ENCODE measurements at regions not wholly inside any gene's neighbourhood (a gene's known extent, or its start where the extent isn't known, plus 50 kb on each side); places are given as distances from the start of the nearest gene placed in this dataset.
"Not testable (repeated sequence)": the region's sequence is repeated elsewhere in the genome, so short reads cannot be mapped to it uniquely, and the experiment has no call there.

DNA sequence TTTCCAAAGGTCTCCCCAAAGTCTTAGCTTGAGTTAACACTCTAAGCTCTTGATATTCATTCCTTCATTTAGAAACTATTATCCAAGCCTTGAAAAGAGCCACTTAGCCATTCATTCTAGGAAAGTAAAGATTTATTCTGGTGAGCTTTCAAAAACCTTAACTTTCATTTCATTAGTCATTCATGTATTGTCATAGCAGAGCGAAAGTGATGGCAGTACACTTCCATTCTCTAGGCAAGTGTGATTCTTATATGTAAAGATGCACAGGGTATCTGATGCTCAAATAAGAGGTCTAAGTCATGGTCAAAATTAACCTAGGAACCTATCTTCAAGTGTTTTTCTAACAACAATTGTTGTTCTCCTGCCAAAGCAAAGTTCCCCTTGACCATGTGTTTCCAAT, 553.0 kb upstream of the FANCL start:
- no peak for DNase-seq

DNA sequence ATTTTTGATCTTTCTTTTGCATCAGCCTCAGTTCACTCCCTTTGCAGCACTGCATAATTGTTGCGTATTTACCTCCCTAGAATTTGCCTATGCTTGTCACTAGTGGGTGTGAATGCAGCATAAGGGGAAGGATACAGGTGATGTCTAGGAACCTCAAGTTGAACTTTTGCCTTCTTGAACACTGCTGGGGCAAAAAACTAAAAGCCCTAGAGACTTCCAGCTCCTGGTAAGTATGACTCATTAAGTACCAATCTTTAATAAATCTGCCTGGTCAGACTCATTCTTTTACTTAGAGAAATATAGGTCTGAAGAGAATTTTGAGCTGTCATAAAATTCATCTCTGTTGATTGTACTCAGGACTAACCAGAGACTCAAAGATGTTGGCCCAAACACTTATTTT, 547.3 kb upstream of the FANCL start:
- no peak for DNase-seq

DNA sequence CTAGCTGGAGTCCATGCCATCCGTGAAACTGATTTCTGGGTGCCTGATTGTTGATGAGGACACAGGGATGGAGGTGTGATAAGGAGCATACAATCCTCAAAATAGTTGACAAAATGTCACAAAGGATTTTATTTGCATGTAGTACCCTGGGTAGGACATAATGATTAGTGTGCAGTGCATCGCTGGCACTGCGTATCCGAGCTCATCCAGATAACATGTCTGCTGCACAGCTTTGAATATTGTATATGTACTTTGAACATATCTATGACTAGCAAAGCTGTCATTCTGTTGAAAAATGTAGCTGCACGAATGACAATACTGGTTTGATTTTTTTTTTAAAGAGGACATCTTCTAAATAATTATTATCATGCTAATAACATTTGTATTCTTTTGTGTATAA, 529.7 kb upstream of the FANCL start:
- DNase-seq, result no peak

DNA sequence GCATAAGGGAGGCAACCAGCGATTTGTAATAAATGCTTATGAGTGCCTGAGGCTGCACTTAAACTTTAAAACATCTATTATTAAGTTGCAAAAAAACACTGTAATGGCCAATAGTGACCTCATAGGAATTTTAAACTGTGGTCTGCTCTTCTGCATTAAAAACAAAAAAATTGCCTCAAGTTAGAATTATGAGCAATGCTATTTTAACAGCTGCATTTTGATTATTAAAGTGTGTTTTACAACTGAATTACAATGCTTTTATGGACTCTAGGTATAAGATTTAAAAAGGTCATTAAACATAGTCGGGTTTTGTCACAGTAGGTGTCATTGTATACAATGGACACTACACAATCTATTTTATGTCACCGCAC, 528.7 kb upstream of the FANCL start:
- no peak for DNase-seq

DNA sequence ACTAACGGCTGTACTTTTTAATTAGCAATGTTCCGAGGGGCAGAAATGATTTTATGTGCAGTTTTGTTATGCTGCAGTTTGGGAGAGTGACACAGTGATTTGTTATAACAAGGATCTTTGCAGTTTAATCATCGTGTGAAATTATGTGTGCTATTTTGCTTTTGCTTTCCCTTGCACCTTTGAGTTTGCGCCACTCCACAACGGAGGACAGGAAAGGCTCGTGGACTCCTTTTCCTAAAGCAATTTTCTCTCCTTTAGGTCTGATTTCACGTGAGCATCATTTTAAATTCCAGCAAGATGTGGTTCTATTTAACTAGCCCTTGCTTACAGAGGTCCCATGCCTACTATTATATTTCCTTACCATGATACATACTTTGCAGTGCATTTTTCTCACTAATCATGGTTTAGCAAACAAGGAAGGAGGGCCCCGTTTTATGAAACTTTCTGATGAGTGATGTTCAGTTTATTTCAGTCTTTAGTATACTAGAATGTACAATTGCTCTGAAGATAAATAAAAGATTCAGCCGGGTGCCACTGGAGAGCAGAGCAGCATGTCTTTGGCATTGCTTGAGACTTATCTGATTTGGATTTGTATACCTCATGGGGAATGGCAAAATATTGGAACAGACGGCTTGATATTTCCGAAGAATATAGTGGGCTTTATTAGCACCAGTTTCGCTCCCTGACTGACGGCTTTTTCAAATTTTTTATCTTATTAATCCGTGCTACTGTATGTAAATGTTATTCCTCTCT, 528.2 kb upstream of the FANCL start:
- no peak for DNase-seq

DNA sequence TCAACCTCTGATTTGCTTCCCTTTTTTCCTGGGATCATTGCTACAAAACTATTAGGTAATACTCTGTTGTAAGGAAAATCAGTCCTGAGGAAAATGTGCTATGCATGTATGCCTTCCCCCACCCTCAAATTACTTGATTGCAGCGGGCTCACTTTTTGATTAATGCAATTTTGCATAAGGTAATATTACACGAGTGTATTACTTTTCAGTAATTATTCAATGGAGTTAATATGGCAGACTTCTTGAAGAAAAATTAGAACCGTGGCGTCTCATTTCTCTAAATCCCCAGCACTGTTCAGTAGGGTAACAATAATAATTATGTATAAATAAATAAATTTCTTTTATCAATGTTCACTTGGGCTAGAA, 527.6 kb upstream of the FANCL start:
- DNase-seq, result no peak

DNA sequence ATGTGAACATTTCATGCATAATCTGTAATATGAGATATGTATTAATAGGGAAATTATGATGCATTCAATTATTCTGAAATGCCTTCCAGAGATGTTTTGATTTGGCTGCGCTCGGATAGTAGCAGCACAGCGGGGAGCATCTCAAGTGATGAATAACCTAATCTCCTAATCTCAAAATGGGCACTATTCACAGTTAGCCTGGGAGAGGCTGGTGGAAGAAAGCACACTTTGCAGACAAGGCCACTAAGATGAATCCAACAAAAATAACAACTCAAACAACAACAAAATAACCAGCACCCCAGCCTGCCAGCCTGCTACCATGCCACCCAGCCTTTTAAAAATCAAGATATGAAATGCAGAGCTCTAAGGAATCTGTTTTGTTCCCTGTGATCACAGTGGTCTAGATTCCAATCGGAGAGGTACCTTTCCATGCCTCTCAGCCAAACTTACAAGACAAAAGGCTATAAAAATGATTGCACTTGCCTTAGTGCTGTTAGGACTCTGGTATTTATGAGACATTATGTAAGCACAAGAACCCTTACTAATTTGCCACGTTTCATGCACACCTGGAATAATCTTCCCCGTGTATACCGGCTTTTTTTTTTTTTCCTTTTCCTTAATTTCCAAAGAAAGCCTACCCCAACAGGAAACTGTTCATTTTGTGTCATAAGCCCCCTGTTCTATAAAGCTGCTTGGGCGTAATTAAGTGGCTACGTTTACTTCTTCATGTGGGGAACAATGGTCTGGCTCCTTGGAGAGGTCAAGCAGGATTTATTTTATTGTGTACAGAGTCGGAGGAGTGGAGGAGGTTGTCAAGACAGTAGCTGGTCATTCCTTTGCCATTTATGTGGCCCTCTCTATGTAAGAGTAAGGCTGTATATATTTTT, 526.9 kb upstream of the FANCL start:
- no peak for DNase-seq

DNA sequence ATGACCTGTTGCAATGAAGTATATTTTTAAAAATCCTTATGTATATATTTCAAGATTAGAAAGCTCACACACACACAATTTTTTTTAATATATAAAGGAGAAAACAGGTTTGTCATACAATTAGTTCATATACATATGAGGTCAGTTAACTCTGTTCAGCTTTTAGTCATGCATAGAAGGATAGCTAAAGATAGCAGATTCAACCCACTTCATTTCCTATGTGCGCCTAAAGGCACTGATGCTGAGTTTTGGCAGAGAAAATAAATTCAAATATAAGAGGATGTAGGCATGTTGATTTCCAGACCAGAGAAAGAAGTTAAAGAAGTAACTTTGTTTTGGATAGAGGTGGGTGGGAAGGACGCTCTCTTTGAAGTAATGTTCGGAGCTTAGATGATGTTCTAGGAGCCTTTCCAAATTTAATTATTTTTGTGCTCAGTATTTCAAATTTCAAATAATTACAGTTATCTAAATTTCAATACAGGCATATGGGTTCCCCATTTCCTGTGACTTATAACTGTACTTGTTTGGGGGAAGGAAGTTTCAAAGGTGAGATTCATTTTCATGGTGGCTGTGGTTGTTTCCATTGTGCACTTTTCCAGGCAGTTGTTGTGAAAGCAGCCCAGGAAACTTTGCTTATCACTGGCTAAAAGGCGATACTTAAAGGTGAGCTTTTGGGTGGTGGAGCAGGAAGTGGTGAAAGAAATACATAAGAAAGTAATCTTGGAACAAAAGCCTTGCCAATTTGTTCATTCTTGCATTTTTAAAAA, 523.4 kb upstream of the FANCL start:
- DNase-seq, result no peak

DNA sequence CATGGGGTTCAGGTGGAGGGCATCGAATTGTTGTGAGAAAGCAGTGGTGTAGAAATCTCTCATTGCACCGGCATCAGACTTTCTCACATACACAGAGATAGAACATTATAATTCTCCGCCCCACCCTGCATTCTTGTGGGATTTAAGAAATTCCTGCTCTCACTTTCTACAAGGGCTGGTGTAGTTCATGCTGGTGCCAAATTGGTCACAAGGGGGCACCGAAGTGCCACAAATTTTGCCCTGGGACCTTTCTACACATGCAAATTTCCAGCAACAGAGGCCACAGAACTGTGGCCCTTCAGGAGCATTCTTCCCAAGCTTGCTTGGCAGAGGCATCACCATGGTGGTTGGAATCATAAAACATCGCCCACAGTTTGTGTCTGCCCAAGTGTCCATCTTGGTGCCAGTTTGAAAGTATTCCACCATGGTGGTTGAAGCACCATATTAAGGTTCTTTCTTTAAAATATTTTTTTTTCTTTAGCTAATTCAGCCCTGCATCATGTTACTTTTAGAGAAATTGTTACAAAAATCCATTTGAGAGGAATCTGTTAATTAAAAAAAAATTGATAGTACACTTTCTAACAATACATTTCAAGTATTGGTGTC, 521.2 kb upstream of the FANCL start:
- DNase-seq, result peak; percentile 12

DNA sequence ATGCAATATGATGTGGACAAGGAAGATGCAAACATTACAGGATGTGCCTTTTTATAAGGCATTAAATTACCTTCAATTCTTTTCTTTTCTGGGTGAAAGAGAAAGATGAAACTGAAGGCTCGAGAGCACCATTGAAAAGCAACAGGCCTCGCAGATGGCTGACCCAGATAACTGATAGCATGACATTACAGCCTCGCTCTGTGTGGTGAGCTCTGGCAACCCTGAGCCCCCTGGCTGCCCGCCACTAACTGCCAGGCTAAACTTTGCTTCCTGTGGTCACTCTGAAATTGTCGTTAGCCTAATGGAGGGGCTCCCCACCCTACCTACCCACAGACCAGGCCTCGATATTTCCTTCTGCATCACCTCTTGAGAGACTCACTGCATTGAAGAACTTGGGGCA, 516.8 kb upstream of the FANCL start:
- DNase-seq, result no peak

DNA sequence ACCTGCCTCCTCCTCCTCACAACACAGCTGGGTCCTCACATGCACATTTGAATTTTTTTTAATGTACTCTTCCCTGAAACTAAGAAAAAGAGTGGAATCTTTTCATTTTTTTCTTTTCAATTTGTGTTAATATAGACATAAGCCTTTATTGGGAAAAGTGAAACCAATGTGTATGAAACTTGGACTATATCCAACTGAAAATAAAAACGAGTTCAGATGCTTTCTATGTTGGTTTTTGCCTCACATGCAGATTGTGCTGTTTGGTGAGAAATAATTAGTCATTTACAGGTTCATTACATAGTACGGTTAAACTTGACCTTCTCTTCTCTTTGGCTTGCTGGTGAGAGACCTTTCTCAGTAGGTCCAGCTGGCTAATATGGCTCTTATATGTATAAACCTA, 515.2 kb upstream of the FANCL start:
- DNase-seq, result no peak

DNA sequence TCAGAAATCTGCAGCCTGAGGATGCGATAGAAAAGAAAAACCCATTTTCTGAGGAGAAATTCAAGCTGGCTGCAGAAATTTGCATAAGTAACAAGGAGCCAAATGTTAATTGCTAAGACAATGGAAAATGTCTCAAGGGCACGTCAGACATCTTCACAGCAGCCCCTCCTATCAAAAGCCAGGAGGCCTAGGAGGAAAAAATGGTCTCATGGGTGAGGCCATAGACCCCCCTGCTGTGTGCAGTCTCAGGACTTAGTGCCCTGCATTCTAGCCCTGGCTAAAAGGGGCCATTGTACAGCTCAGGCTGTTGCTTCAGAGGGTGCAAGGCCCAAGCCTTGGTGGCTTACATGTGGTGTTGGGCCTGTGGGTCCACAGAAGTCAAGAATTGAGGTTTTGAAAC, 511.4 kb upstream of the FANCL start:
- DNase-seq, result not testable (repeated sequence)

DNA sequence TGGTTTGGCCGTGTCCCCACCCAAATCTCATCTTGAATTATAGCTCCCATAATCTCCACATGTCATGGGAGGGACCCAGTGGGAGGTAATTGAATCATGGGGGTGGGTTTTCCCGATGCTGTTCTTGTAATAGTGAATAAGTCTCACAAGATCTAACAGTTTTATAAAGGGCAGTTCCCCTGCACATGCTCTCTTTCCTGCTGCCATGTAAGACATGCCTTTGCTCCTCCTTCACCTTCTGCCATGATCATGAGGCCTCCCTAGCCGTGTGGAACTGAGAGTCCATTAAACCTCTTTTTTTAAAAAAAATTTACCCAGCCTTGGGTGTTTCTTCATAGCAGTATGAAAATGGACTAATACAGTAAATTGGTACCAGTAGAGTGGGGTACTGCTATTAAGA, 510.6 kb upstream of the FANCL start:
- DNase-seq, result not testable (repeated sequence)

DNA sequence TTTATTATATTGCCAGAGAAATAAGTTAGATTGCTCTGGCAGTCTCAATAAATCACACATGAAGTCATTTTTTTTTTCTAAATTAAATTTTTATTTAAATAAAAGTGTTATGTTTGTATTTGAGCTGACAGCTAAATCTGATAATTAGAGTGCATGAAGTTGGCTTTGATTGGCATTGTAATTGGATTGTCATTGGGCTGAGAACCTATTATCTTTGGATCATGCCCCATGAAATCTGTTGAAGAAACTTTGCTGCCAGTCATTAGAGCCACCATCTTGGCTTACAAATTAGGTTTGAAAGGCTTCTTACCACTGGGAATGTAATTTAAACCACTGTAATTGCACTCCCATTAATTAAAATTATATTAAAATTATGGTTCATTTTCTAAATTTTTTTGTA, 507.9 kb upstream of the FANCL start:
- DNase-seq, result no peak

DNA sequence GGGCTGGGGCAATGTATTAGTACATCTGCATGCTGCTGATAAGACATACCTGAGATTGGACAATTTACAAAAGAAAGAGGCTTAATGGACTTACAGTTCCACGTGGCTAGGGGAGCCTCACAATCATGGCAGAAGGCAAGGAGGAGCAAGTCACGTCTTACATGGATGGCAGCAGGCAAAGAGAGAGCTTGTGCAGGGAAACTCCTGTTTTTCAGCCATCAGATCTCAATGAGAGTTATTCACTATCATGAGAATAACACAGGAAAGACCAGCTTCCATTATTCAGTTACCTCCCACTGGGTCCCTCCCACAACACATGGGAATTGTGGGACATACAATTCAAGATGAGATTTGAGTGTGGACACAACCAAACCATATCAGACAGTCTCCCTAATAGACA, 504.2 kb upstream of the FANCL start:
- not testable (repeated sequence) for DNase-seq

DNA sequence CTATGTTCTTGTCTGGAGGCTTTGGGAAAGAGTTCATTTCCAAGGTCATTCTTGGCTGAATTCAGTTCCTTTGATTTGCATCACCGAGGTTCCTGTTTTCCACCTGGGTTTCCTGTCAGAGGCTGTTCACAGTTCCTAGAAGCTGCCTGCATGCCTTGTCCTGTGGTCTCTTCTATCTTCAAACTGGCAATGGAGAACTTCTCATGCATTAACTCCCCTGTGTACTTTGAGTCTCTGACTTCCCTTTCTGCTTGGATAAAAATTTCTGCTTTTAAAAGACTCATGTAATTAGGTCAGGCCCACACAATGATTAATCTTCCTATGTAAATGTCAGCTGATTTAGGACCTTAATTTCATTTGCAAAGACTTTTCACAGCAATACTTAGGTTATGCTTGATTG, 499.3 kb upstream of the FANCL start:
- no peak for DNase-seq

DNA sequence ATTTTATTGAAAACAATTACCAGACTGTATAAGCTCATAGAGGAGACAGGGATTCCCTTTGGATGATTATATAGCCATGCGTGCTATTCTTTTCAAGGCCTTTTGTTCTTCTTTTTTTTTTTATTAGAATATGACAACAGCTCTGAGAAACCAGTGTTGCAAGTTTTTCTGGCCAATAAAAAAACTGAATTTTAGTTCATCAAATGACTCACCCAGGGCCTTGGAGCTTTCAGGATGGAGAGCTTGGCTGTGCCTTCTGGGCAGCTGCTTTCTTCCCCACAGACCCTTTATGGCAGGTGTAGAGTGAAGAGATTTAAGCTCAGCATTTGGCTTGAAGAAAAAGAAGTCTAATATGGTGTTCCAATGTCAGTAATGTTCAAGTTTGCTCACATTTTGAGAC, 497.9 kb upstream of the FANCL start:
- DNase-seq, result no peak

DNA sequence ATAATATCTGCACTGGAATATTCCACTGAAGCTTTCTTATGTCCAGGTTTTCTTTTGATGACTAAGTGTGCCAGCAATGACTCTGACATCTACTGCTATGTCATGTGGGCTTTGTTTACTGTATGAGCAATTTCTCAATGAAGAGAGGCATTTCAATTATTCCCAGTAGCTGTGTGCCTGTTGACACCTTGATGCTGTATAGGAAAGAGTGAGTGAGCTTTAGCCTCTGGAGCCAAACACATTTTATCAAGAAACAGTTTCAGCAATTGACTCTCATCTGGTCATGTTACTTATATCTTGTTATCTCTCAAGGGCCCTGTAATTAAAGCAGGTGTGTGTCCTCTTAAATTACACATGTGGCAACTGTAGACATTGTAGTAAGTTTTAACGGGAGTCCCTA, 493.2 kb upstream of the FANCL start:
- DNase-seq, result no peak

DNA sequence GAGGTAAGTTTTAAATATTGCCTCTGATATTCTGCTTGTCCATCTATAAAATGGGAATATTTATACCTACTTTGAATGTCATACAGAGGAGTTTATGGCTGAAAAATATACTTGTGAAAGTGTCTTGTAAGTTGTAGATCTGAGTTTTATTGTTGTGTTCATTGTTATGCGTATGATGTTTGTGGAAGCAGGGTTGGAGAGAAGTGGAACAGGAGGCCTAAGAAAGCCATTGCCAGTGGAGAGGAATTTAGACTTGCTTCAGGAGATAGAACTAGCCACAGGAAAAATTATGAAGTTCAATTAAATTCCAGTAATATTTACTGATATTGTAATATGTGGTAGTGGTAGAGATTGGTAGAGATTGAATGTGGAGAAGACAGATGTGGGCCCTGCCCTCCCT, 491.9 kb upstream of the FANCL start:
- no peak for DNase-seq

DNA sequence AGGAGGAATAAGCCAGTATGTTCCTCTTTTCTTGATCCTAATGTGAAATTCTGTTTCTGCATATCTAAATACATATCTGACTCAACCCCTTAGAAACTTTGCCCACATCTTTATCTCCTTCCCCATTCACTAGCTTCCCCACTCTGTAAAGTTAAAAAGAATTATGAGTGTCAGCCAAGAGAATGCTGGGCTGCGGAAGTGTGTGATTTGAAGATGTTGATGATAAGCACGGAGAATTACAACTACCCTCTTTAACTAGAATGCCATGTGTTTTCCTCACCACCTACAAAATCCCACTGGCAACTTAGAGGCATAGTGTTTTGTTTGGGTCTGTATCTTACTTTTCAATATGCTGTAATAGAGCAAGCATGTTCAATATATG, 490.4 kb upstream of the FANCL start:
- no peak for DNase-seq

DNA sequence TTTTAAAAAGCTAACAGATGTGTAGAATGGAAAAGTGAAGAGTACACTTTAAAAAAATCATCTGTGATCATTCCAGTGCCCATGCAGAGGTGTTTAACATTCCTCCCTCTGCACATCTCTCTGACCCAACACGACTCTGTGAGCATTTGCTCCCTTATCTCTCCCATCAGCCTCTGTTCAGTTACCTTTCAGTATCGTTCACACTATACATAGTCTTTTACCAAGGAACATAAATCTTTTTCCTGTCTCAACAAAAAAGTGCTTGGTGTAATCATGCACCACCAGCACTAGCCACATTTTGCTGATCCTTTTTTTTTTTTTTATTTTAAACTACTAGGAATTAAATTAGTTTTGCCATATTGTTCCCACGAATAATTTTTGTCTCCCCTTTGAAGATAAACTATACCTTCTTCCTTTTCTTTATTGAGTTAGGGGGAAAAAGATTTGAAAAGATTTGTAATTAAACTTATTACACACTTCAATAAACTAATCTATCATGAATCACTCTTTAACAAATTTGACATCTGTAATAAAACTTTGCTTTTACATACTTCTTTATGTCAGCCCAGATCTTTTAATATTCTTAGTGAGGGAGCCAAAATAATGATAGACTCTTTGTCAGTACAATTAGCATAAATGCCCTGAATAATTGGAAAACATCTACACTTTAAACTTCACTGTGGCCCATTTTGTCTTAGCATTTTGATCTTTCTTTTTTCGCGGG, 489.8 kb upstream of the FANCL start:
- DNase-seq, result no peak

DNA sequence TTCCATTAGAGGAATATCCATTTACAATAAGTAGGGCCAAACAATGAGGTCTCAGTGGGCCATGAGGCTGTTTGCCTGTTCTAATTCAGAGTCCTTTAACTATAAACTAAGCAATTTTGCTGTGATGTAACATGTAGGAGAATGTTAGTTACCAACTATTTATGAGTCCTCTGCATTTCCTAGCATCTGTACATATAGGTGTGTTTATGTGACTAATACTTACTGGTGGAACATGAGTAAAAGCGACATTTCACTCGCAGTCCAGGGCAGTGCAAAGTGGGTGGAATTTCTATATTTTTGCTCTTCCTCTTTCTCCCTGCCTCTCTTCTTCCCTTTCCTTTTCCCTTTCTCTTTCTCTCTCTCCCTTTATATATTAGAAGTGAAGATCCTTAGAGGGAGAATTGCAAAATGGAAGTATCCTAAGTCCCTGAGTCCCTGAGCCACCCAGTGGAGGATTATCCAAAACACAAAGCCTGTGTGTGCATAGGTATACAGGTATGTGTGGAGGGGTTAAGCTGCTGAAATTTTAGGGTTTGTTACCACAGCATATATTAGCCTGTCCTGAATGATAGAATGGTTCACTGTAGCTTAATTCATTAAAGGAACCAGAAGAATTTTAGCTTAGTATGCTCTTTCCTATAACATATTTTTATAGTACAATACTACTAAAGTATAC, 487.0 kb upstream of the FANCL start:
- DNase-seq, result no peak

Measured in CD4-positive, alpha-beta T cell treated with Interleukin-17A for 4 hours (primary cell).